ENCODE measurements at regions not wholly inside any gene's neighbourhood (a gene's known extent, or its start where the extent isn't known, plus 50 kb on each side); places are given as distances from the start of the nearest gene placed in this dataset.

GRCh38 chr16:79404571-79404970 is 196.0 kb downstream of the MAF start:
- no peak for TF ChIP-seq GATA2 (IDR thresholded peaks at IDR 0.05; ENCODE audit: low read depth, low read length)
- no peak for TF ChIP-seq GATA3 (IDR thresholded peaks at IDR 0.05; ENCODE audit: low read depth, low read length)
